ENCODE measurements at regions not wholly inside any gene's neighbourhood (a gene's known extent, or its start where the extent isn't known, plus 50 kb on each side); places are given as distances from the start of the nearest gene placed in this dataset.
A peak's percentile ranks its signal among the peaks of the same experiment; 100 is the strongest.
"Not testable (repeated sequence)": the region's sequence is repeated elsewhere in the genome, so short reads cannot be mapped to it uniquely, and the experiment has no call there.

- no peak for DNase-seq
Measured at GRCh38 chr22:45061332-45061731, 51.5 kb upstream of the PHF21B start.

DNA sequence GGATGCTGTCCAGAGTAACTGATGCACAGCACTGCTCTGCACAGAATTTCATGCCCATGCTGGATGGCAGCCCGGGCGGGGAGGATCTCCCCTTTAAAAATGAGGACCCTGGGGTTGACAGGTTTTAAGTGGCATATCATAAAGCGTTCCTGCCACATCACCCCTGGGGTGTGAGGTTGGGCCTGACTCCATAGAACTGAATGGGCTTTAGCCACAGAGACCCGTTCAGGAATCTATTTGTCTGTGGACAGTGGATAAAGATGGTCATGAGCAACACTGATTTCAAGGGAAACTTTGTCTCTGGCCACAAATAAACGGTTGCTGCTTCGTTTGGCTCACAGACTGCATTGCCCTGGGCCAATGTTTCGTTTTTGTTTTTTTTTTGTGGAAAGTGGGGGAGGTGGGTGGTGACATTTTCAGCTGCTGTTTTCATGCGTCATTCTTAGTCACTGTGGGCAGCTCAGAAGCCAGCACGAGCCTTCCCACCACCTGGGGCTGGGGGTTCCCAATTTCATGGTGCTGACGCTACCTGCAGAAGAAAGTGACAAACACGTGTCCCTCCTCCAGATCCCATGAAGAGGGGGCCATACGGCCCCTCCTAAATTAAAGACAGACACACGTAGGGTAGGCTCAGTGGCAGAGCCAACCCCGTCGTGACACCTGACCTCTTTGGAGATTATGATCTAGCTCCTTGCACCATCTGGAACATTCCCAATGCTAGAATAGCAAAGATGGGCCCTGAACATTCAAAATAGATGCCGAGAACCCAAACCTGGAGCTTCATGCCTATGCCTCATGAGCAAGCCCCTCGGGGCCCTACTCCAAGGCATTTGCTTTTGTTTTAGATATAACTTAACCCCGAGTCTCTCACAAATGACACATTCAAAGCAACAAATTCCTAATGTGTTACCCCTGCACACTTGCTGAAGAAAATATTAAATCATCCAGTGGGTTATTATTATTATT lies 54.8 kb upstream of the PHF21B start:
- no peak for DNase-seq

DNA sequence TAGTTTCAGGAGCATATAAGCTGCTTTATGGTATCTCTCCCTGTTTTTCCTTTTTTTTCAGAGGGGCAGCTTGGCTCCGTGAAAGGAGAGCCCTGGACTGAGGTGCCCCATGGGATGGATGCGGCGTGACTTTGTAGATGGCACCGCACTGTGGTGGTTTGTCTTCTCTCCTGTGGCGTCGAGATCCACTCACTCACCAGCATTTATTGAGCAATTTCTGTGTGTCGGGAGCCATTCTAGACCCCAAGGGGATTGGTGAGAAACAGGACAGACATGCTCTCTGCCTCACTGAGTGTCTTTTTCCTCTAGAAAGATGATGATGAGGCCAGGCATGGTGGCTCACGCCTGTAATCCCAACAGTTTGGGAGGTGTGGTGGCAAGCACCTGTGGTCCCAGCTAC lies 55.9 kb upstream of the PHF21B start:
- no peak for DNase-seq

- DNase-seq = no peak
Measured at GRCh38 chr22:45067731-45068130, 57.9 kb upstream of the PHF21B start.

DNA sequence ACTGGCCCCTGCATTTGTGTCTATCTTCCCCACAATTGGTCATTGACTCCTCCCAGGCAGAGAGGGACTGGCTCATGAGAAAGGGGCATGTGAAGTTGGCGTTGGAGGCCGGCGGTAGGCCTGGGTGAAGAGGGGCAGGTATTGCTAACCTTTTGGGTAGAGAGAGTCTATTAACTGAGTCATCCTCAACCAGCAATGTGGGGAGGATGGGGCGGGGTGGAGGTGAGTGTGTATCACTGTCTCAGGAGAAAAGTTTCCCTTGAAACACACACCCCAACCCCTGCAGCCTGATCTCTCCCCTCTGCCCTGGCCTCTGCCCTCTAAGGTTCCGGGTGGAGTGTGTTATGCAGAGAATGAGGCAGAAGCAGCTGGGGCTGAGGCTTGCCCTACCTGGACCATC lies 60.1 kb upstream of the PHF21B start:
- DNase-seq = no peak

DNA sequence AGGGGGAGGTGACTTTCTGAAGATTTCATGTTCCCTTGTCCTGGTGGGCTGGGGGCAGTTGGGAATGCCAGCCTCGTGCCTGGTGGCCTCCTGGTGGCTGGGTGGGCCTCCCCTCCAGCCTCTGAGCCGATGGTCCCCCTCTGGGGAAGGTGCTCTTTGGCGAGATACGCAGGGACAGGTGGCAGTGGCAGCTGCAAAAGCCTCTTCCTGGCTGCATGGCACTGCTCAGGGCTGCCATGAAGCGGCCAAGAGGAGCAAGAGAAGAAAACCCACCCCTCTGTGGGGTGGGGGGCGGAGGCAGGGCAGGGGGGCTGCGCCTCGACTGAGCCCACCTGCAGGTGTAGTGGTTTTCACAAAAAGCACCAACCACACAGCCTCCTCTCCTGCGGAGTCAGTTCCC lies 61.8 kb upstream of the PHF21B start:
- no peak for DNase-seq

- DNase-seq = no peak
Measured at GRCh38 chr22:45072322-45072903, 62.6 kb upstream of the PHF21B start.

GRCh38 chr22:45073064-45073463 lies 63.3 kb upstream of the PHF21B start:
- no peak for DNase-seq

GRCh38 chr22:45077286-45077685 lies 67.5 kb upstream of the PHF21B start:
- DNase-seq = no peak

DNA sequence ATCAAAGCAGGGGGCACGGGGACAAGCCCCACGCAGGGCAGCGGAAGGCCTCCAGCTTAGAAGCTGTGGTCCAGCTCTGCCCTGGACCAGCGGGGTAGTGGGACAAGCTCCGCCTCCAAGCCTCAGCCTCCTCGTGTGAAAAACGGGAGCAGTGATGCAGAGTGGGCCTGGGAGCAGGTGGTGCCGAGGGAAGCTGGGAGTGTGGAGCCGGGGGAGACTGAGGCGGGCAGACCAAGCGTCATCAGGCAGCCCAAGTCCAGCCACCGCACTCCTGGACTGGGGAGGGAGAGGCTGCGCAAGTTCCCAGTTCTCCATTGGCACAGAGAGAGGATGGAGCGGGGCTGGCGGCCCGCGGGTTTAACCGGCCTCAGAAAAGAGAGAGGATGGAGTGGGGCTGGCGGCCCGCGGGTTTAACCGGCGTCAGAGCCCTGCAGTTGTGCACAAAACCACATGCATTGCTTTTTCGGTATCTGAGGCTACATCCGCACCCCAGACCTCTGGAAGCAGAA lies 68.1 kb upstream of the PHF21B start:
- DNase-seq = no peak

DNA sequence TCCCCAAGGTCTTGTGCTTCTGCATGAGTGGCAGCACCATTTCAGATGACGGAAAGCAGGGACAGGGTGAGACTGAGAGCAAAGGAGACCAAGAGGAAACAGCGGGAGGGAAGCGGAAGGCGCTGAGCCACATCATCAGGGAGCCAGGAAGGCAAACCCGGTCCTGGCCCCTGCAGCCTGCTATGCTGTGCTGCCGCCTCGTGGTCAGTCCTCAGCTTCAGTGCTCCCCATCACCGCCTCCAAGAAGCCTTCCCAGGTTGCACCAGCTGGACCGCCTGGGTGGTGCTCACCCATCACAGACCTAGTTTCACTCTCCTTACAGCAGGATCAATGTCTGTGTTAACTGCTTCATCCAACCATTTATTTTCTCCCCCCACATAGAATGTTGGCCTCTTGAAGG lies 73.0 kb upstream of the PHF21B start:
- peak; percentile 6 for DNase-seq

- no peak for DNase-seq
Measured at GRCh38 chr22:45083659-45084305, 74.0 kb upstream of the PHF21B start.

- no peak for DNase-seq
Measured at GRCh38 chr22:45084400-45084920, 74.7 kb upstream of the PHF21B start.

- DNase-seq = no peak
Measured at GRCh38 chr22:45087802-45088201, 75.9 kb upstream of the NUP50 start.

DNA sequence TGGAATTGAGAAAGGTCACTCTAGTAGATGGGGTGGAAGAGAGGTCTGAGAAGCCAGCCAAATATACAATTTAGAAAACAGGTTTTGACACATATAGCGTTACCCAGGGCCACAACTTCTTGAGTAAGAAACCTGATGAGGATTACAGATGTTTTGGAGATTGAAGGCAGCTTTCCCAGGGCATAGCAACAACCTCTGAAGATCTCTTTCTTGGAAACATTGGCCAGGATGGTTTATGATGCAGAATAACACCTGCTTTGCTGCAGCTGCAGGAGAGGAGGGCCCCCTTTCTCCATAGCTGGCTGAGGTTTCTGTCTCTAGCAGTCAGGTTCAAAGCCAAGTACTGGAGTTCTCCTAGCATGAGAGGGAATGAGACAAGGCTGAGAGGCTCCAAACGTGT lies 75.1 kb upstream of the NUP50 start:
- no peak for DNase-seq

- no peak for DNase-seq
Measured at GRCh38 chr22:45090497-45090910, 73.2 kb upstream of the NUP50 start.

DNA sequence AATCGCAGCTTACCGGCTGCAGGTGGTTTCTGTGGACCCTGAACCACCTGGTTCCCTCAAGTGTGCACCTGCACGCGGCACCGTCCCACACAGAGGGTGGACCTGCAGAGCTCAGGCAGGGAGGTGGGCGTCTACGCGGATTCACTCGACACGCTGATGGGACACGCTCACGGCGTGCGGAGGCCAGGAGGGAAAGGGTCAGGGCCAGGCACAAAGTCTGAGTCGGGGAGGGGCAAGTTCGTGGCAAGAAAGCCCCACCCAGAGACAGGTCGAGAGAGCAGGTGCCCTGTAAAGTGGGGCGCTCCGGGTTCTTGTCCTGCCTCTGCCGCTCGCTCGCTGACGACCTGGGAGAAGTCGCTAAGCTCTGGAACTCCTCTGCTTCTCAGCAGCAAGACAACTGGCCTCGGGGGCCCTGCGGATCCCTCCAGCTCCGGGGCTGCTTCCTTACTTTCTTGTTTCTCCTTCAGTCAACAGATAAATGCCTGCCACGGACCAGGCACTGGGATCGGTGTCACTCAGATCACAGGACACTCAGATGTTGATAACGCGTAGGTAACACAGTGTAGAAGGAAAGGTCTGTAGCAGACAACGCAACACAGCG lies 72.4 kb upstream of the NUP50 start:
- no peak for DNase-seq

DNA sequence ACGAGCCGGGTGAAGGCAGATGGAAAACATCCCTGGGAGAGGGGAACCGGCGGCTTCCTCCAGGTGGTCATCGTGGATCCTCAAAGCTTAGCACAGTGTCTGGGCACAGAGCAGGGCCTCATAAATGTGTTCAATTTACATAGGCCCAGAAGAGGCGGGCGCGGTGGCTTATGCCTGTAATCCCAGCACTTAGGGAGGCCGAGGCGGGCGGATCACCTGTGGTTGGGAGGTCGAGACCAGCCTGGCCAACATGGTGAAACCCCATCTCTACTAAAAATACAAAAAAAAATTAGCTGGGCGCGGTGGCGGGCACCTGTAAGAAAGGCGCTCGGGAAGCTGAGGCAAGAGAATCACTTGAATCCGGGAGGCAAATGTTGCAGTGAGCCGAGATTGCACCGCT lies 71.8 kb upstream of the NUP50 start:
- DNase-seq = not testable (repeated sequence)

GRCh38 chr22:45092644-45093043 lies 71.1 kb upstream of the NUP50 start:
- no peak for DNase-seq

GRCh38 chr22:45093609-45094008 lies 70.1 kb upstream of the NUP50 start:
- no peak for DNase-seq

GRCh38 chr22:45094081-45094720 lies 69.5 kb upstream of the NUP50 start:
- DNase-seq = no peak

- no peak for DNase-seq
Measured at GRCh38 chr22:45094825-45095224, 68.9 kb upstream of the NUP50 start.
